WERI-Rb-1 (cell line): ENCODE measurements at regions not wholly inside any gene's neighbourhood (a gene's known extent, or its start where the extent isn't known, plus 50 kb on each side); places are given as distances from the start of the nearest gene placed in this dataset.
"Not testable (repeated sequence)": the region's sequence is repeated elsewhere in the genome, so short reads cannot be mapped to it uniquely, and the experiment has no call there.

Experiments
- DNase-seq: peaks from one replicate; pipeline ENCODE4 v3.0.0-alpha.2; 2020
- H3K27ac ChIP-seq: fragments of 250-450 bp; sonication (Bioruptor Pico); 2 replicates; pipeline ENCODE4 v1.5.1; 2020; ENCODE audit warnings: mild to moderate bottlenecking, moderate library complexity
- H3K27me3 ChIP-seq: fragments of 250-450 bp; sonication (Bioruptor Pico); 2 replicates; pipeline ENCODE4 v1.5.1; 2021; ENCODE audit warnings: mild to moderate bottlenecking, low read depth, moderate library complexity; ENCODE audit not compliant: insufficient read depth, severe bottlenecking
- H3K36me3 ChIP-seq: fragments of 250-450 bp; sonication (Bioruptor Pico); 2 replicates; pipeline ENCODE4 v1.5.1; 2020; ENCODE audit warnings: mild to moderate bottlenecking, moderate library complexity
- H3K4me3 ChIP-seq: 2 replicates; pipeline ENCODE4 v1.5.1; 2011; ENCODE audit warnings: low read depth, mild to moderate bottlenecking, control low read depth, low read length
- H3K9me3 ChIP-seq: fragments of 250-450 bp; sonication (Bioruptor Pico); 2 replicates; pipeline ENCODE4 v1.5.1; 2021; ENCODE audit warnings: mild to moderate bottlenecking, moderate library complexity; ENCODE audit not compliant: severe bottlenecking
- CTCF ChIP-seq: IDR thresholded peaks from 2 replicates; pipeline ENCODE4 v1.5.1; 2011; ENCODE audit warnings: low read depth, mild to moderate bottlenecking, control low read depth, inconsistent platforms, low read length

DNA sequence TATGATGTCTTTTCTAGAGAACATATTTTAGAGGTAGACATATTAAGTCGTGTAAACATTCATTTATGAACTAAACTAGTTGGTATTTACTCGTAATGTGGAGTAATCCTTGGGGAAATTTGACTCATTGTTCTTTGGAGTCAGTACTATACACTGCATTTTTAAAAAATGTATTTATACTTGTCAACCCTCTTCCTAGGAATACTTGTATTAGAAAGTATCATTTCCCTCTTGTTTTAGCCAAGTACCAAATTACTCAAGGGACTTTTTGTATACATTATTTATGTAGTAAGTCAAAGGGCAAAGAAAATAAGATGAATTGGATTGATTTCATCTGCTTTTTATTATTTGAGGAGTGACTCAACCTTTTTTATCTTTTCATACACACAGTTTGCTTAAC lies 248.1 kb upstream of the IZUMO3 start:
- no peak for TF ChIP-seq CTCF
- DNase-seq, result no peak

GRCh38 chr9:24776226-24776625 lies 230.5 kb upstream of the IZUMO3 start:
- no peak overlapping the region for H3K27ac ChIP-seq
- no peak for DNase-seq
- no peaks in the 10 kb centered on the region for H3K27me3 ChIP-seq
- no peaks in the 10 kb centered on the region for H3K36me3 ChIP-seq
- peaks cover 7% of the 10 kb centered on the region for H3K9me3 ChIP-seq
- TF ChIP-seq CTCF, result no peak
- no peak overlapping the region for H3K4me3 ChIP-seq

More for the DNA sequence above, 248.1 kb upstream of the IZUMO3 start:
- H3K27me3 ChIP-seq, result peaks cover 10% of the 10 kb centered on the region
- H3K27ac ChIP-seq, result no peak overlapping the region
- no peaks in the 10 kb centered on the region for H3K36me3 ChIP-seq
- H3K9me3 ChIP-seq, result no peaks in the 10 kb centered on the region
- H3K4me3 ChIP-seq, result no peak overlapping the region

DNA sequence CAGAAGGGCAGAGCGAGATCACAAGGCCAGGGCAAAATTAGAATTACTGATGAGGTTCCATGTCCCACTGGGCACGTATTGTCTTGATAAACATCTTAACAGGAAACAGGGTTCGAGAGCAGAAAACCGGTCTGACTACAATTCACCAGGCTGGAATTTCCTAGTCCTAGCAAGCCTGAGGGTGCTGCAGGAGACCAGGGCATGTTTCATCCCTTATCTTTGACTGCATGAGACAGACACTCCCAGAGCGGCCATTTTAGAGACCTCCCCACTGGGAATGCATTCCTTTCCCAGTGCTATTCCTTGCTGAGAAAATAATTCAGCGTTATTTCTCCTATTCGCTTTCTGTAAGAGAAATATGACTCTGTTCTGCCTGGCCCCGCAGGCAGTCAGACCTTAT lies 228.5 kb upstream of the IZUMO3 start:
- not testable (repeated sequence) for H3K27me3 ChIP-seq, H3K36me3 ChIP-seq, H3K9me3 ChIP-seq, H3K4me3 ChIP-seq, DNase-seq, H3K27ac ChIP-seq

- no peaks in the 10 kb centered on the region for H3K36me3 ChIP-seq
- no peak for TF ChIP-seq CTCF
- peaks cover 2% of the 10 kb centered on the region for H3K27me3 ChIP-seq
- no peak overlapping the region for H3K4me3 ChIP-seq
- no peak overlapping the region for H3K27ac ChIP-seq
- H3K9me3 ChIP-seq, result no peaks in the 10 kb centered on the region
- DNase-seq, result no peak
Observed at GRCh38 chr9:24766081-24766480, 220.4 kb upstream of the IZUMO3 start.

DNA sequence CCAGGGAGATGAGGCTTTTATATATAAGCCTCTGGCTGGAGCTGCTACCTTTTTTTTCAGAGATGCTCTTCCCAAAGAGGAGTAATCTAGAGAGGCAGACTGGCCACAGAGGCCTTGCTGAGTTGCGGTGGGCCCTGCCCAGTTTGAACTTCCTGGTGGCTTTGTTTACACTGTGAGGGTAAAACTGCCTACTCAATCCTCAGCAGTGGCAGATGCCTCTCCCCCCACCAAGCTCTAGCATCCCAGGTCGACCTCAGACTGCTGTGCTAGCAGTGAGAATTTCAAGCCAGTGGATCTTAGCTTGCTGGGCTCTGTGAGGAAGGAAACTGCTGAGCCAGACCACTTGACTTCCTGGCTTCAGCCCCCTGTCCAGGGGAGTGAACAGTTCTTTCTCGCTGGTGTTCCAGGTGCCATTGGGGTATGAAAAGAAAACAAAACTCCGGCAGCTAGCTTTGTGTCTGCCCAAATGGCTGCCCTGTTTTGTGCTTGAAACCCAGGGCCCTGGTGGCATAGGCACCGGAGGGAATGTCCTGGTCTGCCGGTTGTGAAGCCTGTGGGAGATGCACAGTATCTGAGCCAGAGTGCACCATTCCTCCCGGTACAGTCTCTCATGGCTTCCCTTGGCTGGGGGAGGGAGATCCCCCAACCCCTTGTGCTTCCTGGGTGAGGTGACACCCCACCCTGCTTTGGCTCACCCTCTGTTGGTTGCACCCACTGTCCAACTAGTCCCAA lies 219.5 kb upstream of the IZUMO3 start:
- DNase-seq, result no peak
- H3K9me3 ChIP-seq, result no peaks in the 10 kb centered on the region
- H3K4me3 ChIP-seq, result no peak overlapping the region
- H3K27ac ChIP-seq, result no peak overlapping the region
- H3K27me3 ChIP-seq, result peaks cover 2% of the 10 kb centered on the region
- H3K36me3 ChIP-seq, result no peaks in the 10 kb centered on the region
- TF ChIP-seq CTCF, result no peak

- no peak for TF ChIP-seq CTCF
- no peak for DNase-seq
- Histone ChIP-seq H3K27ac (no peak overlapping the region), H3K9me3 (peaks cover 2% of the 10 kb centered on the region), H3K36me3 (no peaks in the 10 kb centered on the region), H3K4me3 (no peak overlapping the region), H3K27me3 (peaks cover 3% of the 10 kb centered on the region)
Observed at GRCh38 chr9:24738421-24738961, 192.8 kb upstream of the IZUMO3 start.
